PC-3 (cell line): ENCODE measurements at regions not wholly inside any gene's neighbourhood (a gene's known extent, or its start where the extent isn't known, plus 50 kb on each side); places are given as distances from the start of the nearest gene placed in this dataset.

Experiments
- EZH2 ChIP-seq: fragments of 300-600 bp; sonication (generic); IDR thresholded peaks from one replicate; pipeline ENCODE4 v1.6.1; 2017; ENCODE audit warnings: antibody characterized with exemption, mild to moderate bottlenecking, low read length; ENCODE audit not compliant: unreplicated experiment
- EZH2phosphoT487 ChIP-seq: fragments of 300-600 bp; sonication (generic); IDR thresholded peaks from 2 replicates; pipeline ENCODE4 v1.6.1; 2018; ENCODE audit warnings: mild to moderate bottlenecking, antibody characterized with exemption, low read length, borderline replicate concordance
- TF ChIP-seq, protein P1 (sequence below): fragments of 300-600 bp; sonication (generic); conservative IDR thresholded peaks from 2 replicates; pipeline ENCODE4 v1.5.1; 2017; ENCODE audit warnings: antibody characterized with exemption, low read depth, mild to moderate bottlenecking, low read length

DNA sequence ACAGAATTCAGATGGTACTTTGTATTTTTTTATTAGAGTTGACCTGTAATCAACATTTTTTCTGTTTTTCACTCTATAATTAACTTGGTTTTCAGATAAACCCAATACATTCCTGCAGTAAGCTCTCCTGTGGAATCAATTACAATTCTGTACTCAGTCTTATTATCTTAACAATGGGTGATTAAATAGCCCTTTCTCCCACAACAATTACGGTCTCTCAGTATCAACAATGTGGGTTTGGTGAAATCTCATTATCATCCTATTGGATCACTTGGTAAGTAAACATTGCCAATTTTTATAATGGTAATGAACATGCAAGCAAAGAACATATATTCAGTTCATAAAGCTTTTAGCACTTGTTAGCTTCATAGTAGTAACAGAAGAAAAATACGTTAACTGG lies 438.9 kb upstream of the EPHA7 start:
- TF ChIP-seq, protein P1, sequence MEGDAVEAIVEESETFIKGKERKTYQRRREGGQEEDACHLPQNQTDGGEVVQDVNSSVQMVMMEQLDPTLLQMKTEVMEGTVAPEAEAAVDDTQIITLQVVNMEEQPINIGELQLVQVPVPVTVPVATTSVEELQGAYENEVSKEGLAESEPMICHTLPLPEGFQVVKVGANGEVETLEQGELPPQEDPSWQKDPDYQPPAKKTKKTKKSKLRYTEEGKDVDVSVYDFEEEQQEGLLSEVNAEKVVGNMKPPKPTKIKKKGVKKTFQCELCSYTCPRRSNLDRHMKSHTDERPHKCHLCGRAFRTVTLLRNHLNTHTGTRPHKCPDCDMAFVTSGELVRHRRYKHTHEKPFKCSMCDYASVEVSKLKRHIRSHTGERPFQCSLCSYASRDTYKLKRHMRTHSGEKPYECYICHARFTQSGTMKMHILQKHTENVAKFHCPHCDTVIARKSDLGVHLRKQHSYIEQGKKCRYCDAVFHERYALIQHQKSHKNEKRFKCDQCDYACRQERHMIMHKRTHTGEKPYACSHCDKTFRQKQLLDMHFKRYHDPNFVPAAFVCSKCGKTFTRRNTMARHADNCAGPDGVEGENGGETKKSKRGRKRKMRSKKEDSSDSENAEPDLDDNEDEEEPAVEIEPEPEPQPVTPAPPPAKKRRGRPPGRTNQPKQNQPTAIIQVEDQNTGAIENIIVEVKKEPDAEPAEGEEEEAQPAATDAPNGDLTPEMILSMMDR: no peak
- no peak for TF ChIP-seq EZH2phosphoT487
- TF ChIP-seq EZH2: no peak
